Natural killer cell (primary cell): ENCODE measurements at regions not wholly inside any gene's neighbourhood (a gene's known extent, or its start where the extent isn't known, plus 50 kb on each side); places are given as distances from the start of the nearest gene placed in this dataset.

Source experiments
- ATAC-seq, 3 donors: fragments of 150-1000 bp in 2 of 3; fragments of 200-7000 bp in 1 of 3; cut with Tn5 transposase; 1 replicate in 1 of 3; 2 replicates in 2 of 3; pipeline ENCODE4 v1.10.0; 2021; ENCODE audit warnings: mild to moderate bottlenecking in 2 of 3, moderate library complexity in 2 of 3
- DNase-seq, 2 donors: peaks; one replicate each; pipeline versions ENCODE4 v3.0.0 to v3.0.0-alpha.2; 2013 to 2021; ENCODE audit warnings: mixed read lengths in 1 of 2
- H3K27ac ChIP-seq: one replicate; pipeline ENCODE4 v1.5.1; 2013; ENCODE audit warnings: mild to moderate bottlenecking, low read length
- H3K27me3 ChIP-seq: one replicate; pipeline ENCODE4 v1.6.1; 2013; ENCODE audit warnings: low read length; ENCODE audit not compliant: control insufficient read depth, insufficient read depth
- H3K36me3 ChIP-seq: one replicate; pipeline ENCODE4 v1.6.1; 2013; ENCODE audit warnings: low read length; ENCODE audit not compliant: control insufficient read depth, insufficient read depth
- H3K4me1 ChIP-seq: one replicate; pipeline ENCODE4 v1.6.1; 2013; ENCODE audit warnings: low read length; ENCODE audit not compliant: control insufficient read depth, insufficient read depth
- H3K4me3 ChIP-seq: one replicate; pipeline ENCODE4 v1.5.1; 2013; ENCODE audit warnings: low read length
- H3K9me3 ChIP-seq: one replicate; pipeline ENCODE4 v1.6.1; 2013; ENCODE audit warnings: low read length; ENCODE audit not compliant: control insufficient read depth, insufficient read depth
- H3K27ac Mint-ChIP-seq, 2 donors: one replicate each; pipeline ENCODE4 v1.8.0; 2022; ENCODE audit warnings: mild to moderate bottlenecking in 2 of 2, mixed read lengths in 2 of 2, moderate library complexity in 1 of 2
- H3K27me3 Mint-ChIP-seq, 2 donors: one replicate each; pipeline ENCODE4 v1.8.0; 2022; ENCODE audit warnings: low read depth in 2 of 2, mixed read lengths in 2 of 2
- H3K36me3 Mint-ChIP-seq: one replicate; pipeline ENCODE4 v1.8.0; 2022; ENCODE audit warnings: mixed read lengths
- H3K4me1 Mint-ChIP-seq, 2 donors: one replicate each; pipeline ENCODE4 v1.8.0; 2022; ENCODE audit warnings: mixed read lengths in 2 of 2
- H3K4me3 Mint-ChIP-seq: one replicate; pipeline ENCODE4 v1.8.0; 2022; ENCODE audit warnings: mild to moderate bottlenecking, moderate library complexity, mixed read lengths
- H3K9me3 Mint-ChIP-seq, 2 donors: one replicate each; pipeline ENCODE4 v1.8.0; 2022; ENCODE audit warnings: mixed read lengths in 2 of 2
- CTCF ChIP-seq: fragments of 200-600 bp; IDR thresholded peaks from one replicate; pipeline ENCODE4 v1.8.0; 2022; ENCODE audit warnings: antibody characterized with exemption
- WGBS: methylation state at CpG from one replicate; pipeline ENCODE4 v1.1.7; 2013; ENCODE audit warnings: missing lambda C conversion rate; ENCODE audit not compliant: insufficient coverage; 5-methylcytosine and 5-hydroxymethylcytosine counted together
- intact Hi-C: fragments of 100-400 bp; cut with micrococcal nuclease; formaldehyde crosslinking; loops from one replicate; pipeline ENCODE4 v1.14.2; 2022

- Histone ChIP-seq H3K9me3 (no peaks in the 10 kb centered on the region), H3K4me1 (no peaks in the 10 kb centered on the region), H3K27me3 (no peaks in the 10 kb centered on the region), H3K27ac (no peak overlapping the region), H3K36me3 (no peaks in the 10 kb centered on the region), H3K4me3 (no peak overlapping the region)
- ATAC-seq (no peak), DNase-seq (no peak)
- H3K36me3 Mint-ChIP-seq: no peaks in the 10 kb centered on the region
- H3K4me3 Mint-ChIP-seq: no peak overlapping the region
- no peak overlapping the region for H3K27ac Mint-ChIP-seq
- no peaks in the 10 kb centered on the region for H3K27me3 Mint-ChIP-seq
- intact Hi-C loops: no loop called here
- no peak for TF ChIP-seq CTCF
- peaks cover 7 to 9% of the 10 kb centered on the region in 2 donors for H3K9me3 Mint-ChIP-seq
- 91% methylated on average over 5 of the region's 7 CpGs for WGBS
- H3K4me1 Mint-ChIP-seq: no peaks in the 10 kb centered on the region
Measured at GRCh38 chr7:81883801-81884393, 114.0 kb upstream of the HGF start.

- 0% methylated on average over 1 of the region's 2 CpGs for WGBS
- Histone ChIP-seq H3K4me3 (no peak overlapping the region), H3K27me3 (no peaks in the 10 kb centered on the region), H3K36me3 (no peaks in the 10 kb centered on the region), H3K27ac (no peak overlapping the region), H3K9me3 (no peaks in the 10 kb centered on the region), H3K4me1 (no peaks in the 10 kb centered on the region)
- no peak for DNase-seq
- no peak for ATAC-seq
- intact Hi-C loops: no loop called here
- H3K36me3 Mint-ChIP-seq: no peaks in the 10 kb centered on the region
- H3K27ac Mint-ChIP-seq: no peak overlapping the region
- H3K4me1 Mint-ChIP-seq: no peaks in the 10 kb centered on the region
- peaks cover 7 to 9% of the 10 kb centered on the region in 2 donors for H3K9me3 Mint-ChIP-seq
- H3K27me3 Mint-ChIP-seq: no peaks in the 10 kb centered on the region
- no peak for TF ChIP-seq CTCF
- H3K4me3 Mint-ChIP-seq: no peak overlapping the region
Measured at GRCh38 chr7:81882086-81882485, 112.2 kb upstream of the HGF start.

- Mint-ChIP-seq H3K36me3 (no peaks in the 10 kb centered on the region), H3K4me1 (no peaks in the 10 kb centered on the region), H3K4me3 (no peak overlapping the region), H3K9me3 (peaks cover 11 to 14% of the 10 kb centered on the region in 2 donors), H3K27me3 (no peaks in the 10 kb centered on the region), H3K27ac (no peak overlapping the region)
- DNase-seq: no peak
- intact Hi-C loops: no loop called here
- 89% methylated on average over 1 of the region's 3 CpGs for WGBS
- Histone ChIP-seq H3K27ac (no peak overlapping the region), H3K4me3 (no peak overlapping the region), H3K36me3 (no peaks in the 10 kb centered on the region), H3K9me3 (no peaks in the 10 kb centered on the region), H3K4me1 (no peaks in the 10 kb centered on the region), H3K27me3 (no peaks in the 10 kb centered on the region)
- TF ChIP-seq CTCF: no peak
- ATAC-seq: no peak
Measured at GRCh38 chr7:81877890-81878289, 108.0 kb upstream of the HGF start.

- Mint-ChIP-seq H3K9me3 (peaks cover 16 to 18% of the 10 kb centered on the region in 2 donors), H3K36me3 (no peaks in the 10 kb centered on the region), H3K27me3 (no peaks in the 10 kb centered on the region), H3K4me3 (no peak overlapping the region), H3K27ac (no peak overlapping the region), H3K4me1 (no peaks in the 10 kb centered on the region)
- Histone ChIP-seq H3K27ac (no peak overlapping the region), H3K4me3 (no peak overlapping the region), H3K4me1 (no peaks in the 10 kb centered on the region), H3K9me3 (no peaks in the 10 kb centered on the region), H3K36me3 (no peaks in the 10 kb centered on the region), H3K27me3 (no peaks in the 10 kb centered on the region)
- no peak for TF ChIP-seq CTCF
- 82% methylated on average over 2 of the region's 3 CpGs for WGBS
- no peak for ATAC-seq
- intact Hi-C loops: no loop called here
- no peak for DNase-seq
Measured at GRCh38 chr7:81873559-81873958, 103.7 kb upstream of the HGF start.
